Activated CD4-positive, CD25-positive, alpha-beta regulatory T cell treated with anti-CD3 and anti-CD28 coated beads, Interleukin-2, amount 50 U/mL, for 24 hours (primary cell): ENCODE measurements at regions not wholly inside any gene's neighbourhood (a gene's known extent, or its start where the extent isn't known, plus 50 kb on each side); places are given as distances from the start of the nearest gene placed in this dataset.
"Not testable (repeated sequence)": the region's sequence is repeated elsewhere in the genome, so short reads cannot be mapped to it uniquely, and the experiment has no call there.

Experiments used
- ATAC-seq, 2 donors: fragments of 150-1000 bp; cut with Tn5 transposase; one replicate each; pipeline ENCODE4 v1.10.0; 2021; ENCODE audit warnings: mild to moderate bottlenecking in 1 of 2, moderate library complexity in 1 of 2

- ATAC-seq = no peak
Observed at GRCh38 chr20:11660673-11661072, 257.0 kb upstream of the BTBD3 start.

- no peak for ATAC-seq
Observed at GRCh38 chr20:11671015-11671511, 246.6 kb upstream of the BTBD3 start.

GRCh38 chr20:11672959-11673358 is 244.7 kb upstream of the BTBD3 start:
- no peak for ATAC-seq

GRCh38 chr20:11675920-11676629 is 241.6 kb upstream of the BTBD3 start:
- no peak for ATAC-seq

GRCh38 chr20:11676630-11677287 is 240.9 kb upstream of the BTBD3 start:
- ATAC-seq = no peak

GRCh38 chr20:11677428-11677827 is 240.3 kb upstream of the BTBD3 start:
- ATAC-seq = no peak

- ATAC-seq = no peak
Observed at GRCh38 chr20:11677836-11678235, 239.9 kb upstream of the BTBD3 start.

- ATAC-seq = no peak
Observed at GRCh38 chr20:11682285-11682684, 235.4 kb upstream of the BTBD3 start.

GRCh38 chr20:11686195-11686594 is 231.5 kb upstream of the BTBD3 start:
- ATAC-seq = no peak

GRCh38 chr20:11686820-11687543 is 230.7 kb upstream of the BTBD3 start:
- ATAC-seq = no peak

- ATAC-seq = no peak
Observed at GRCh38 chr20:11687546-11688292, 230.0 kb upstream of the BTBD3 start.

GRCh38 chr20:11689262-11689661 is 228.4 kb upstream of the BTBD3 start:
- ATAC-seq = no peak

- no peak for ATAC-seq
Observed at GRCh38 chr20:11691766-11692165, 225.9 kb upstream of the BTBD3 start.

GRCh38 chr20:11692567-11692966 is 225.1 kb upstream of the BTBD3 start:
- no peak for ATAC-seq

GRCh38 chr20:11694467-11694866 is 223.2 kb upstream of the BTBD3 start:
- ATAC-seq = no peak

- no peak for ATAC-seq
Observed at GRCh38 chr20:11697055-11697454, 220.6 kb upstream of the BTBD3 start.

- ATAC-seq = no peak
Observed at GRCh38 chr20:11697646-11698045, 220.0 kb upstream of the BTBD3 start.

GRCh38 chr20:11698124-11698523 is 219.6 kb upstream of the BTBD3 start:
- no peak for ATAC-seq

GRCh38 chr20:11700831-11701230 is 216.9 kb upstream of the BTBD3 start:
- ATAC-seq = no peak

- ATAC-seq = no peak
Observed at GRCh38 chr20:11702721-11703518, 214.8 kb upstream of the BTBD3 start.

- ATAC-seq = no peak
Observed at GRCh38 chr20:11705512-11705911, 212.2 kb upstream of the BTBD3 start.

GRCh38 chr20:11708223-11708622 is 209.5 kb upstream of the BTBD3 start:
- not testable (repeated sequence) for ATAC-seq
